K562 (cell line): ENCODE measurements at regions not wholly inside any gene's neighbourhood (a gene's known extent, or its start where the extent isn't known, plus 50 kb on each side); places are given as distances from the start of the nearest gene placed in this dataset.

ENCODE experiments used
- HINFP ChIP-seq: fragments of 450-650 bp; conservative IDR thresholded peaks from 2 replicates; pipeline ENCODE4 v1.6.1; 2016; ENCODE audit warnings: missing genetic modification characterization, low read depth, mild to moderate bottlenecking, control low read depth, missing compliant biosample characterization
- NCOR1 ChIP-seq: fragments of 450-650 bp; IDR thresholded peaks from 2 replicates; pipeline ENCODE4 v1.6.1; 2016; ENCODE audit warnings: mild to moderate bottlenecking, moderate library complexity
- PPARD ChIP-seq: fragments of 250-450 bp; sonication (Bioruptor Pico); IDR thresholded peaks from 2 replicates; pipeline ENCODE4 v1.8.0; 2022; ENCODE audit warnings: inconsistent platforms, mild to moderate bottlenecking, moderate library complexity
- PYGO2 ChIP-seq: fragments of 450-650 bp; IDR thresholded peaks from 2 replicates; pipeline ENCODE4 v1.6.1; 2016; ENCODE audit warnings: mild to moderate bottlenecking, missing genetic modification characterization, moderate library complexity, missing compliant biosample characterization
- SRSF7 ChIP-seq: fragments of 200-400 bp; formaldehyde crosslinking; optimal IDR thresholded peaks from 2 replicates; pipeline ENCODE3; 2017; ENCODE audit warnings: mild to moderate bottlenecking, low read depth, low read length
- TSHZ1 ChIP-seq: fragments of 250-450 bp; sonication (Bioruptor Pico); IDR thresholded peaks from 2 replicates; pipeline ENCODE4 v1.4.0; 2020; ENCODE audit warnings: mild to moderate bottlenecking, moderate library complexity
- ZNF318 ChIP-seq, 2 experiments: fragments of 450-650 bp; IDR thresholded peaks; 2 replicates each; pipeline ENCODE4 v1.6.1; 2016; ENCODE audit warnings: mild to moderate bottlenecking in 2 of 2, borderline replicate concordance in 1 of 2, low read depth in 1 of 2, moderate library complexity in 1 of 2
- ZNF639 ChIP-seq, 2 experiments: fragments of 200-800 bp in 1 of 2; sonication (Bioruptor generic) in 1 of 2; sonication (generic) in 1 of 2; formaldehyde crosslinking in 1 of 2; IDR thresholded peaks in 1 of 2; conservative IDR thresholded peaks in 1 of 2; 2 replicates each; pipeline versions ENCODE4 v1.5.0 to v1.6.1; 2016 to 2020; ENCODE audit warnings: missing compliant biosample characterization in 1 of 2, missing genetic modification characterization in 1 of 2, missing genetic modification reagents in 1 of 2
- ZNF766 ChIP-seq: fragments of 200-800 bp; sonication (Bioruptor generic); conservative IDR thresholded peaks from 2 replicates; pipeline ENCODE4 v1.6.1; 2016; ENCODE audit warnings: missing genetic modification characterization, missing compliant biosample characterization
- ZNF77 ChIP-seq: fragments of 250-450 bp; sonication (Bioruptor Pico); IDR thresholded peaks from 2 replicates; pipeline ENCODE4 v1.5.0; 2020

GRCh38 chr1:109826930-109827349, 63.2 kb upstream of the EPS8L3 start (continued):
- TF ChIP-seq ZNF318 (IDR thresholded peaks at IDR 0.05; ENCODE audit: borderline replicate concordance in 1 of 2, low read depth in 1 of 2) (peak in 1 of 2 experiments; percentile 61; a peak in 1 of 4 replicates), PPARD (CRISPR knock-in tag) (0 out of 2 replicates have a peak, but pooled peaks have one; percentile 1), TSHZ1 (CRISPR knock-in tag) (peak; percentile 72; the same call in 1 of the 2 replicates), HINFP (tag) (0 out of 2 replicates have a peak, but pooled peaks have one; percentile 33), PYGO2 (tag) (peak; percentile 70; the same call in 1 of the 2 replicates), ZNF639 (CRISPR knock-in tag; conservative IDR thresholded peaks at IDR 0.05 in 1 of 2, IDR thresholded peaks at IDR 0.05 in 1 of 2) (peak in 1 of 2 experiments; percentile 97; a peak in 2 of 4 replicates), NCOR1 (peak; percentile 38), SRSF7 (no peak), ZNF77 (CRISPR knock-in tag) (no peak), ZNF766 (CRISPR knock-in tag) (peak; percentile 96)
